ENCODE measurements at regions not wholly inside any gene's neighbourhood (a gene's known extent, or its start where the extent isn't known, plus 50 kb on each side); places are given as distances from the start of the nearest gene placed in this dataset.

- TF ChIP-seq CTCF (IDR thresholded peaks at IDR 0.05; ENCODE audit: low read depth, low read length, poor library complexity, severe bottlenecking), result no peak
- TF ChIP-seq EZH2phosphoT487 (IDR thresholded peaks at IDR 0.05; ENCODE audit: borderline replicate concordance, low read length), result no peak
Observed at GRCh38 chr10:120095875-120096274, 203.3 kb downstream of the SEC23IP start.
